ENCODE measurements at regions not wholly inside any gene's neighbourhood (a gene's known extent, or its start where the extent isn't known, plus 50 kb on each side); places are given as distances from the start of the nearest gene placed in this dataset.

DNA sequence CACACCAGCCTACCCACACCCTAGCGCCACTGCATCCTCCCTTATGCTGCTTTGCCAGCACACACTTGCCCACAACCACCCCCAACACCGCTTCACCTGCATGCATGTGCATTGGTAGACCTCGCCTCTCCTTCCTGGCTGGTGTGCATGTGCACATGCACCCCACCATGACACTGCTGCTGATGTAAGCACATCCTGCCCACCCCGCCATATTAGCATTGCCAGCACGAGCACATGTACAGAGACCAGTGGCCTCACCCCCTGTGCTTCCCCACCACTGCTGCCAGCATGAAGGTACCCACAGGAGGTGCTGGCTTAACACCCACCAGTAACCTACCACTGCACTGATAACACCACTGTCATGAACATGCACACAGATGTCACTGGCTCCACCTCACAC is 218.2 kb downstream of the SLCO4C1 start:
- no peak overlapping the region for H3K18ac ChIP-seq (ENCODE audit: insufficient read length, low read depth, low read length)
- H3K4me1 ChIP-seq (ENCODE audit: insufficient read depth, low read length): no peaks in the 10 kb centered on the region
- H2BK12ac ChIP-seq (ENCODE audit: insufficient read length, low read depth, low read length): no peak overlapping the region
- H3K9ac ChIP-seq (ENCODE audit: extremely low read depth, insufficient read length, low read length): no peak overlapping the region
- H4K20me1 ChIP-seq (ENCODE audit: control insufficient read depth, insufficient read depth, insufficient read length): no peaks in the 10 kb centered on the region
- no peak overlapping the region for H3K23ac ChIP-seq (ENCODE audit: insufficient read length, low read depth, low read length)
- no peaks in the 10 kb centered on the region for H3K23me2 ChIP-seq (ENCODE audit: insufficient read length, low read depth, low read length, poor library complexity, severe bottlenecking)
- H3K4ac ChIP-seq (ENCODE audit: low read depth, low read length): no peak overlapping the region; the same call in 1 of the 2 replicates
- no peak overlapping the region for H3T11ph ChIP-seq (ENCODE audit: low read length)
- H2BK20ac ChIP-seq (ENCODE audit: low read depth, low read length, poor library complexity, severe bottlenecking): no peak overlapping the region
- no peak for TF ChIP-seq CTCF (conservative IDR thresholded peaks at IDR 0.05)
- H3K27ac Mint-ChIP-seq: no peak overlapping the region
- H3K36me3 Mint-ChIP-seq (ENCODE audit: insufficient read depth in 1 of 3, low read depth in 3 of 3): peaks cover 0 to 6% (median 0%) of the 10 kb centered on the region in 3 experiments; a peak in 2 of 7 replicates
- no peaks in the 10 kb centered on the region for H3K27me3 ChIP-seq (ENCODE audit: insufficient read depth, low read length)
- no peak overlapping the region for H2BK5ac ChIP-seq (ENCODE audit: insufficient read length, low read length)
- H3K4me3 Mint-ChIP-seq: no peak overlapping the region
- H3K4me2 ChIP-seq (ENCODE audit: insufficient read depth, insufficient read length, low read length): no peak overlapping the region
- H2AK5ac ChIP-seq (ENCODE audit: insufficient read length, low read length): no peak overlapping the region
- peaks cover 5 to 10% of the 10 kb centered on the region in 2 experiments for H3K4me1 Mint-ChIP-seq
- no CpG with 5 or more reads among the region's 5 CpGs for WGBS (ENCODE audit: extremely low coverage, insufficient read length, low lambda C conversion rate)
- peak overlapping the region; percentile 21 for H4K5ac ChIP-seq (ENCODE audit: insufficient read length, low read depth, low read length)
- H2BK15ac ChIP-seq (ENCODE audit: low read depth, low read length): no peak overlapping the region
- H3K9me3 ChIP-seq (ENCODE audit: control insufficient read depth, low read depth, low read length): no peaks in the 10 kb centered on the region
- H3K27me3 Mint-ChIP-seq (ENCODE audit: low read depth): no peaks in the 10 kb centered on the region
- no peaks in the 10 kb centered on the region for H3K79me1 ChIP-seq (ENCODE audit: insufficient read depth, low read depth, low read length, poor library complexity, severe bottlenecking)
- H4K91ac ChIP-seq (ENCODE audit: insufficient read length, low read depth, low read length): no peak overlapping the region
- H3K9me3 Mint-ChIP-seq: peaks cover 8 to 12% of the 10 kb centered on the region in 2 experiments; a peak in 4 of 5 replicates
- DNase-seq: no peak
- no peaks in the 10 kb centered on the region for H3K79me2 ChIP-seq (ENCODE audit: insufficient read depth, low read length)
- no peak overlapping the region for H3K27ac ChIP-seq (ENCODE audit: insufficient read length, low read depth, low read length)
- no peak overlapping the region for H2AFZ ChIP-seq (ENCODE audit: low read length)
- H4K8ac ChIP-seq (replicated peaks; ENCODE audit: insufficient read length, low read depth, low read length): no peak overlapping the region
- H2BK120ac ChIP-seq (ENCODE audit: low read depth, low read length, poor library complexity, severe bottlenecking): no peak overlapping the region
- no peak overlapping the region for H3K56ac ChIP-seq (ENCODE audit: insufficient read length, low read depth, low read length)
- no peak overlapping the region; the same call in 1 of the 2 replicates for H3K14ac ChIP-seq (ENCODE audit: insufficient read depth, low read length)

Data from H9 (cell line).